Fibroblast of lung (primary cell): ENCODE measurements at regions not wholly inside any gene's neighbourhood (a gene's known extent, or its start where the extent isn't known, plus 50 kb on each side); places are given as distances from the start of the nearest gene placed in this dataset.

Source experiments
- DNase-seq, 2 donors: peaks; one replicate each; pipeline versions ENCODE4 v3.0.0 to v3.0.0-alpha.2; 2010; ENCODE audit warnings: low read depth in 2 of 2
- H2AFZ ChIP-seq: 2 replicates; pipeline ENCODE4 v1.5.1; 2012; ENCODE audit warnings: low read length, control low read depth, inconsistent platforms
- H3K27ac ChIP-seq: 2 replicates; pipeline ENCODE4 v1.5.1; 2011; ENCODE audit warnings: low read length, control low read depth; ENCODE audit not compliant: insufficient read depth
- H3K27me3 ChIP-seq: 2 replicates; pipeline ENCODE4 v1.5.1; 2011; ENCODE audit warnings: mild to moderate bottlenecking, low read length; ENCODE audit not compliant: control insufficient read depth, insufficient read depth
- H3K36me3 ChIP-seq: 2 replicates; pipeline ENCODE4 v1.5.1; 2011; ENCODE audit warnings: low read length; ENCODE audit not compliant: control insufficient read depth, insufficient read depth
- H3K4me1 ChIP-seq: 2 replicates; pipeline ENCODE4 v1.5.1; 2011; ENCODE audit warnings: low read length; ENCODE audit not compliant: control insufficient read depth, insufficient read depth; ENCODE audit errors: extremely low read depth
- H3K4me2 ChIP-seq: 2 replicates; pipeline ENCODE4 v1.5.1; 2011; ENCODE audit warnings: low read length, control low read depth; ENCODE audit not compliant: insufficient read depth; ENCODE audit errors: extremely low read depth
- H3K4me3 ChIP-seq, 4 experiments: fragments of 200-600 bp in 1 of 4; sonication (generic) in 1 of 4; replicated peaks in 1 of 4; 2 replicates each; pipeline ENCODE4 v1.5.1; 2011 to 2016; ENCODE audit warnings: low read length in 4 of 4, low read depth in 3 of 4, mild to moderate bottlenecking in 3 of 4, control low read depth in 2 of 4, inconsistent platforms in 1 of 4, mixed read lengths in 1 of 4; ENCODE audit not compliant: insufficient read depth in 1 of 4; ENCODE audit errors: control extremely low read depth in 1 of 4
- H3K79me2 ChIP-seq: 2 replicates; pipeline ENCODE4 v1.5.1; 2012; ENCODE audit warnings: mild to moderate bottlenecking, low read length, inconsistent platforms; ENCODE audit not compliant: control insufficient read depth, insufficient read depth
- H3K9ac ChIP-seq: 2 replicates; pipeline ENCODE4 v1.5.1; 2011; ENCODE audit warnings: mild to moderate bottlenecking, low read length, control low read depth; ENCODE audit not compliant: insufficient read depth
- H3K9me3 ChIP-seq: 2 replicates; pipeline ENCODE4 v1.5.1; 2012; ENCODE audit warnings: low read depth, low read length; ENCODE audit not compliant: control insufficient read depth, insufficient read depth
- H4K20me1 ChIP-seq: 2 replicates; pipeline ENCODE4 v1.5.1; 2011; ENCODE audit warnings: low read length; ENCODE audit not compliant: control insufficient read depth, insufficient read depth; ENCODE audit errors: extremely low read depth
- CTCF ChIP-seq, 2 donors: IDR thresholded peaks in 1 of 2; conservative IDR thresholded peaks in 1 of 2; 1 replicate in 1 of 2; 2 replicates in 1 of 2; pipeline ENCODE4 v1.5.1; 2011 to 2012; ENCODE audit warnings: low read length in 2 of 2, control low read depth in 1 of 2, inconsistent platforms in 1 of 2, low read depth in 1 of 2, mild to moderate bottlenecking in 1 of 2
- EZH2 ChIP-seq: IDR thresholded peaks from 2 replicates; pipeline ENCODE4 v1.5.1; 2012; ENCODE audit warnings: low read length, control low read depth, mild to moderate bottlenecking; ENCODE audit errors: missing control alignments

- Histone ChIP-seq H3K4me2 (no peak overlapping the region), H4K20me1 (no peaks in the 10 kb centered on the region), H3K9me3 (no peaks in the 10 kb centered on the region), H3K4me1 (peaks cover 3% of the 10 kb centered on the region), H3K9ac (no peak overlapping the region), H2AFZ (no peak overlapping the region), H3K79me2 (no peaks in the 10 kb centered on the region), H3K36me3 (no peaks in the 10 kb centered on the region), H3K4me3 (no peak overlapping the region), H3K27ac (no peak overlapping the region), H3K27me3 (no peaks in the 10 kb centered on the region)
- DNase-seq: no peak
- TF ChIP-seq CTCF (conservative IDR thresholded peaks at IDR 0.05 in 1 of 2, IDR thresholded peaks at IDR 0.05 in 1 of 2; ENCODE audit: low read depth in 1 of 2, low read length in 2 of 2) (no peak), EZH2 (no peak)
Observed at GRCh38 chr4:186481998-186482790, 73.2 kb downstream of the MTNR1A start.

- no peaks in the 10 kb centered on the region for H3K36me3 ChIP-seq
- H4K20me1 ChIP-seq: no peaks in the 10 kb centered on the region
- H3K4me1 ChIP-seq: no peaks in the 10 kb centered on the region
- no peaks in the 10 kb centered on the region for H3K27me3 ChIP-seq
- no peak for DNase-seq
- H2AFZ ChIP-seq: no peak overlapping the region
- H3K27ac ChIP-seq: no peak overlapping the region
- no peaks in the 10 kb centered on the region for H3K79me2 ChIP-seq
- TF ChIP-seq EZH2 (no peak), CTCF (conservative IDR thresholded peaks at IDR 0.05 in 1 of 2, IDR thresholded peaks at IDR 0.05 in 1 of 2; ENCODE audit: low read depth in 1 of 2, low read length in 2 of 2) (no peak)
- H3K4me3 ChIP-seq: no peak overlapping the region
- H3K4me2 ChIP-seq: no peak overlapping the region
- no peaks in the 10 kb centered on the region for H3K9me3 ChIP-seq
- no peak overlapping the region for H3K9ac ChIP-seq
Observed at GRCh38 chr4:186475202-186475601, 80.2 kb downstream of the MTNR1A start.

GRCh38 chr4:186473933-186474332 is 81.4 kb downstream of the MTNR1A start:
- Histone ChIP-seq H3K79me2 (no peaks in the 10 kb centered on the region), H3K4me2 (no peak overlapping the region), H3K27me3 (no peaks in the 10 kb centered on the region), H3K9me3 (no peaks in the 10 kb centered on the region), H3K36me3 (no peaks in the 10 kb centered on the region), H3K27ac (no peak overlapping the region), H2AFZ (no peak overlapping the region), H4K20me1 (no peaks in the 10 kb centered on the region), H3K4me1 (no peaks in the 10 kb centered on the region), H3K9ac (no peak overlapping the region), H3K4me3 (no peak overlapping the region)
- DNase-seq: no peak
- TF ChIP-seq CTCF (conservative IDR thresholded peaks at IDR 0.05 in 1 of 2, IDR thresholded peaks at IDR 0.05 in 1 of 2; ENCODE audit: low read depth in 1 of 2, low read length in 2 of 2): no peak
- no peak for TF ChIP-seq EZH2
